ENCODE measurements at regions not wholly inside any gene's neighbourhood (a gene's known extent, or its start where the extent isn't known, plus 50 kb on each side); places are given as distances from the start of the nearest gene placed in this dataset.

GRCh38 chr2:195493416-195493815 lies 163.6 kb upstream of the SLC39A10 start:
- TF ChIP-seq CTCF (IDR thresholded peaks at IDR 0.05): no peak
- no peak for TF ChIP-seq FOXM1 (IDR thresholded peaks at IDR 0.05; ENCODE audit: low read depth)
- TF ChIP-seq SIN3A (IDR thresholded peaks at IDR 0.05; ENCODE audit: borderline replicate concordance, low read depth, low read length): no peak
- TF ChIP-seq TEAD4 (IDR thresholded peaks at IDR 0.05; ENCODE audit: borderline replicate concordance, insufficient read depth): no peak
- TF ChIP-seq YY1 (IDR thresholded peaks at IDR 0.05; ENCODE audit: low read depth): no peak
- TF ChIP-seq TAF1 (IDR thresholded peaks at IDR 0.05; ENCODE audit: borderline replicate concordance, low read depth, low read length): no peak
- TF ChIP-seq POLR2AphosphoS5 (IDR thresholded peaks at IDR 0.05; ENCODE audit: low read depth, low read length): no peak
- no peak for TF ChIP-seq ZBTB33 (IDR thresholded peaks at IDR 0.05; ENCODE audit: borderline replicate concordance, low read depth)
- TF ChIP-seq IRF3 (IDR thresholded peaks at IDR 0.05; ENCODE audit: low read depth, low read length): no peak
- no peak for TF ChIP-seq REST (IDR thresholded peaks at IDR 0.05; ENCODE audit: low read depth, low read length)
